GM21526 (cell line): ENCODE measurements at regions not wholly inside any gene's neighbourhood (a gene's known extent, or its start where the extent isn't known, plus 50 kb on each side); places are given as distances from the start of the nearest gene placed in this dataset.

Source experiments
- ATAC-seq: cut with Tn5 transposase; IDR thresholded peaks from one replicate; pipeline ENCODE4 v1.9.1; 2021; ENCODE audit warnings: moderate library complexity; ENCODE audit not compliant: unreplicated experiment, low FRiP score

DNA sequence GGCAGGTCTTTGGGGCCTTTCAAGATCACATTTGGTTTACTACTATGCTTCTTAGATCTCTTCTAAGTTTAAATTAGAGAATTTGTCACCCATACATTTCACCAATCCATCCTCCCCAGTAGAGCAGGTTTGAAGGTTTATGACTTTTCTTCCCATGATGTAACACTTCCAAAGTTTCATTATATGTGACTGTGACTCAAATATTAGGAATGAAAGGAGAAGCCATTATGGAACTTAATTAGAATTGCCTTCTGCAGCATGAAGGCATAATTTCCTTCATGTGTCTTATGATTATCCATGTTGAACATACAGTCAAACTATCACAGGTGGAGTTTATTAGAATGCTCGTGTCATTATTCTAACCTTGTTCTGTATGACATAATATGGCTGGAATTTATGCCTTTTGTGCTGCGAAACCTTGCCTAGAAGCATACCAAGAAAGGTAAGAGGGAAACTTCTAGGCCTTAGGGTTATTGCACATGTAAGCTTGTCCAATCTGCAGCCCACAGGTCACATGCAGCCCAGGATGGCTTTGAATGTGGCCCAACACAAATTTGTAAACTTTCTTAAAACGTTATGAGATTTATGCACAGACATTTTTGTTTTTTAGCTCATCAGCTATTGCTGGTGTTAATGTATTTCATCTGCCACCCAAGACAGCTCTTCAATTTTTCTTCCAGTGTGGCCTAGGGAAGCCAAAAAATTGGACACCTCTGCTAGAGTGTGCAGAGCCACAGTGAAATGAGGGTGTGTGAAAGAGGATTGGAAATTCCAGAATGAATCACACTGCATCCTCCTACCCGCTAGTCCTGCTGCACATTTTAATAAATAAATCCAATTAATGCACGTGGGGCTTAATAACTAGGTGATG, 133.6 kb downstream of the TMEM26 start:
- ATAC-seq: no peak

DNA sequence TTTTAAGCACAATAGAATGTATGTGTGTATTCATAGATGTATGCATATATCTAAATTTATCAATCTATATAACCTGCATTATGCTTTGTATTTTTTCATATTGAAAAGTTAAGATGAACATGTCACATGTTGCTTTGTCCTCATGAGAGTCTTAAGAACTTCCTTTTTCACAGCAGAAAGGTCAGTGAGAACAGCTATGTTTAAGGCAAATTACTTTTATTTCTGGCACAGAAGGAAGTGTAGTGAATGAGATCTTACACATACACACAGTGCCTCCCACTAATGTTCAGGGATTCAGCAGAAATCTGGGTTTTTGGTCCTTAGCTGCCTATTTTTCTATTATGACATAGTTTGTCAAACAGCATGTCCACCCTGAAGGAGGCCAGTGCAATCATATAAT, 134.8 kb downstream of the TMEM26 start:
- no peak for ATAC-seq

DNA sequence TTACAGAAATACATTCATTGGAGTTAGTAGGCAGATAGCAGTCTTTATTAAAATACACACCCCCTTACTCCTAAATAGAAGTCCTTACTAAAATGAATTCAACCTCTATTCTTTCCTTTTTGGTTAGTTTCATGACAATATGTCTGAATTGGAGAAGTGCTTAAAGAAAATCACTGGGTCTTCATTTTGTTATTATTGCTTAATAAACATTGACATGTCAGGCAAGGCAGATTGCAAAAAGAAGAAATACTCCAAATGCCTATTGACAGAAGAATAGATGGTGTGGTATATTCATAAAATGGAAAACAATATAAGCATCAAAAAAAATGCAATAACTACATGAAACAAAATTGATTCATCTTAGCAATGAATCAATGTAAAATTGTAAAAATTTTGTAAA, 135.5 kb downstream of the TMEM26 start:
- ATAC-seq: no peak

DNA sequence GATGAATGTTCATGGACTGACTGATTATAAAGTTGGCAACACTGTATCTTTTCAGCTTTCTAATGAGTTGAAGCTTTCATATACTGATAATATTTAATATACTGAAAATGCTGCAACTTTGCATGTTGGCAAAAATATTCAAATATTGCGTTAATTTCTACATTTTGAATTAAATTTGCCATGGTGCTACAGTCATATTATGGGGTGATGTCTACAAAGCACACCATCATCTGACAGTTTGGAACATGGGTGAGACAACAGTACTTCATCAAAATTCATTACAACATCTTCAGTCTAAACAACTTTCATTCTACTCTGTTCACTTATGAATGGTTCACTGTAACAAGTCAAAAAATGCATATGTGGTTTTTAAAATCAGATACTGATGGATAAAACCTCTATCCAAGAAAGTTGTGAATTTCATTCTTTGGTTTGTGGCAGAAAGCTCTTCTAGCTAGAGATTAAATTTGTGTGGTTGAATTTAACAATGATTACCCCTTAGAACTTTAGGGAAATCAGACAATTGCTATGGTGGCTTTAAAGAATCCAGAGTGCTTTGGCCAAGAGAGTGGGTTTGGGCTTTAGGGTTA, 136.4 kb downstream of the TMEM26 start:
- ATAC-seq: no peak

DNA sequence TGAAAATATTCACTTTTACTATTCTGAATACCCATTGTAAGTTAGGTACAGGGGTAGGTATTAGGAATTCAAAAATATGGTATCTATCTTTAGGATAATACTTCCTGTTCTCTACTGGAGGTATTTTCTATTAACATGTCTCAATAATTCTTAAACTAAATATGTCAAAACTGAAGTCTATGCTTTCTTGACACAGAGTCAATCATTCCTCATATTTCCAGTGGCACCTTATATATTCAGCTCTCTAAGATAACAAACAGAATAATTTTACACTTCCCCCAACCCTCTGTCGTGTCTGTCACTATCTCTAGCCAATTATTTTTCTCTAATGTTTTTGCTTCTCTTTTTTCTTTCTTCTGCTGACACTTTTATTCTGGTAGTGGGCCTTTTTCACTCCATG, 138.9 kb downstream of the TMEM26 start:
- ATAC-seq: no peak

DNA sequence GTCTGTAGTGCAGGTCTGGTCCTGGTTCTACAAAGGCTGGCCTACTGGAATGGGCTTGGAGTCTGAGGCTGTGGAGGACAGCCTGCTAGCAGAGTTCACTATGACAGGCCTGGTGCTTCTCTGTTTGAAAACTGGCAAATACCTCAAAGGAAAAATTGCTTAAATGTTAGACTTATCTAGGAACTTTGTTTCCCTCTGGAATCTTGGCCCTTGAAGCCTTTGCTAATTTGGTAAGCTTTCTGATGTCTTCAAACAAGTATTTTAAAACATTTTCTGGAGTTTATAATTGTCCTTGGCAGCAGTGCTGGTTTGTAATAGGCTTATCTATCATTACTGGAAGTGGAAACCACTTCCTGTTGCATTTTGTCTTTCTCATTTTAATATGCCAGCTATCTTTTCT, 139.7 kb downstream of the TMEM26 start:
- no peak for ATAC-seq

DNA sequence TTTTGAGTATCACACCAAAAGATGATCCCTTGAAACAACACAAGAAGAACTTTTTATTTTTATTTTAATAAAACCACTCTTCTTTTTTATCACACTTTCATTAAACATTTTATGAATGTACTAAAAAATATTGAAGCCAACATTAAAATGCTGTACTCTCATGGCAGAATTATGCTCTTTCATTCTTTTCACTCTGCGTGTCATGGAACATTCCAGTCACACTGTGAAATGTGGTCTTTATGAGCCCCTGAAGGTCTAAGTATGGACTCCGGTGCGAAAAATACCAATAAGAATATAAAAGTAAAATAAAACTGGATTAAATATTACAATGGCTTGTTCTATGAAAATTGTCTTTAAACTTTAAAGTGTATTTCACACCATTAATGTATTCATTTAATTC, 148.4 kb downstream of the TMEM26 start:
- no peak for ATAC-seq

DNA sequence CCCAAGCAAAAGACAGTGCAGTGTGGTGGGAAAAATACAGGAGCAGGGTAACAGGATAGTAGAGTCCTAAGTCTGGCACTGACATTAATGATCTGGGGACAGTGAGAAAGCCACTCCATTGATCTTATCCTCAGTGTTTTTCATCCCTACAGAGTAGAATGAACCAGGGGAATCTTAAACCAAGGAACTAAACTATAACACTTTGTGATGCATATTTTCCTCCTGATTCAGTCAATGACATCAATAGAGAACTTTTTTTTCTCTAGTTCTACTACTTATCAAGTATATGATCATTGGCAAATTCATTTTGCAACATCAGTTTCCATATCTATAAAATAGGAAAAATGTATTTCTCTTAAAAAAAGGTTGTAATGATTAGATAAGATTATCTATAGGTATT, 151.1 kb downstream of the TMEM26 start:
- no peak for ATAC-seq

DNA sequence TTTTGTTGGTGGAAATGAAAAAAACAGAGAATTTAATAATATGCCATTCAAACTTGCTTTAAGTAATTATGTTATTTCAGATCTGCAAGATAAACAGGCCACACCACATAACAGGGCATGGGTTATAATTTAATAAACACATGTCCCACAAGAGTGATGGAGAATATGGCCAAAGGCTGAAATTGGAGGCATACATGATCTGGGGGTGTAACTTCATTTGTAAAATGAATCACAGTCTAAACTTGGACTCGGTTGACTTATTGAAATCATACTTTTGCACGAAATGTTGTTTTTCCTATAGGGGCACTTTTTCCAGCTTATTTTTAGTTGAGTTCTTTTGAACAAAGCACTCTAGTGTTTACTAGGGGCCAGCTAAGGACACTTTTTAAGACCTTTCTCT, 151.6 kb downstream of the TMEM26 start:
- ATAC-seq: no peak

DNA sequence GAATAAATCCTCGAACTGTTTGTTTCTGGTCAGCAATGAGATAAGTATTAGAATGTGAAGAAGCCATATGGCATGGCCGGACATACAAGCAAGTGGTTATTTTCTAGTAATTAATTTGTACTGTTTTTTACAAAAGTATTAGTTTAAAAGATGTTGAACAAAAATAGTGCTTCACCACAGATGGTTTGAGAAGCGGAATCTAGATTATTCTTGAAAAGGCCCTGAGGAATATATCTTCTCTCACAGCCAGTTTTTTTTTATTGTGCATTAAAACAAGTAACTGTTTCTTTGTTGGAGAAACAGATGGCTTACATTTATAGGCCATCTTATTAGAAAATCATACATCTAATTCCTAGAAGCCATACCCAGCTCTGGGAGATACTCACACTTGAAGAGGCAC, 153.3 kb downstream of the TMEM26 start:
- ATAC-seq: no peak

DNA sequence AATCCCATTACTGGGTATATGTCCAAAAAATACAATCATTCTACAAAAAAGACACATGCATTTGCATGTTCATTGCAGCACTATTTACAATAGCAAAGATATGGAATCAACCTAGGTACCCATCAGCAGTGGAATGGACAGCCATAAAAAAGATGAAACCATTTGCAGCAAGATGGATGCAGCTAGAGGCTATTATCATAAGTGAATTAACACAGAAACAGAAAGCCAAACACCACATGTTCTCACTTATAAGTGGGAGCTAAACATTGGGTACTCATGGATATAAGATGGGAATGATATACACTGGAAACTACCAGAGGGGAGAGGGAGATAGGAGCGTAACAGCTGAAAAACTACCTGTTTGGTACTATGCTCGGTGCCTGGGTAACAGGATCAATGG, 154.0 kb downstream of the TMEM26 start:
- no peak for ATAC-seq

DNA sequence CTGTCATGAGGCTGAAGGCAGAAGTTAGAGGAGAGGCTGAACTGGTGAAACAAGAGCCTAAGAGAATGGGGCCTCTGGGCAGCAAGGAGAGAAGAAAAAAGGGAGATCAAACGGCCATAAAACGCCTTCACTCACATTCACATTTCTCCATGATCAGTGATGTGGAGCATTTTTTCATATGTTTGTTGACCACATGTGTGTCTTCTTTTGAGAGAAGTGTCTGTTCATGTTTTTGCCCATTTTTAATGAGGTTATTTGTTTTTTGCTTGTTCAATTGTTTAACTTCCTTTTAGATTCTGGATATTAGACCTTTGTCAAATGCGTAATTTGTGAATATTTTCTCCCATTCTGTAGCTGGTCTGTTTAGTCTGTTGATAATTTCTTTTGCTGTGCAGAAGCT, 155.0 kb downstream of the TMEM26 start:
- no peak for ATAC-seq

DNA sequence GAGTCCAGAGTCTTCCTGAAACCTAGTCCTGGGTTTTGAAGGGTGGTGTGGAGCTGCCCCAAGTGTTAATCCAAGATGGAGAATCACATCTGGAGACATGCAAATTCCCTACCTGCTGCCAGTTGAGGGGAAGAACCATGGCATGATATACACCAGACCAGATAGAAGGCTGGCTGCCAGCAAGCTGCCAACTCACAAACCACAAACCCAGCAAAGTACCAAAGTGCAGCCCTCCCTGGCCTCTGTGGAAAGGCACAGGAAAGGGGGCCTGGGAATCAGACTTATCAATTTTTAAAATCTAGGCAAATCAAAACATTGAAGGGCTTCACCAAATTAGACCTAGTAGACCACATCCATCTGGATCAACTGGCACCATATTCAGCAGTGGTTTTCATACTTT, 157.0 kb downstream of the TMEM26 start:
- no peak for ATAC-seq

DNA sequence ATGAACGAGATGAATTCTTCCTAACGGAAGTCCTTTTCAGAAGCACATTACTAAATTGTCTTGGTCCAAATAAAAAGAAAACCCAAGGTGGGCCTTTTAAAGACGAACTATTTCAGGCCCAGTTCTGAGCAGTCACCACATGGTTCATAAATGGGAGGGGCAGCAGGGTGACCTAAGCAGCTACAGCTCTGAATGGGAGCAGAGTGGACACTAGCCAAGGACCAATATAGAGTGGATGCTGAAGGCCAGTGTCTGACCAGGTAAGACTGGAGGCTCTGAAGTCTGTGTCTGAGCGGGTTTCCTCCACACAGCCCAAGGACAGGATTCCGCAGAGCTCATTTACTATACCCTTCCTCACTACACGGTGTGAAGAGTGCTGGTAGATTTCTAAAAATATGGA, 159.1 kb downstream of the TMEM26 start:
- no peak for ATAC-seq

DNA sequence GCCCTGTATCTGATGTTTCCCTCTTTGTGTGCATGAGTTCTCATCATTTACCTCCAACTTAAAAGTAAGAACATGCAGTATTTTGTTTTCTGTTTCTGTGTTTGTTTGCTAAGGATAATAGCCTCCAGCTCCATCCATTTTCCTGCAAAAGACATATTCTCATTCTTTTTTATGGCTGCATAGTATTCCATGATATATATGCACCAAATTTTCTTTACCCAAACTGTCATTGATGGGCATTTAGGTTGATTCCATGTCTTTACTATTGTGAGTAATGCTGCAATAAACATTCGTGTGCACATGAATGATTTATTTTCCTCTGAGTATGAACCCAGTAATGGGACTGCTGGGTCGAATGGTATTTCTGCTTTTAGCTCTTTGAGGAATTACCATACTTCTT, 163.4 kb downstream of the TMEM26 start:
- ATAC-seq: no peak

DNA sequence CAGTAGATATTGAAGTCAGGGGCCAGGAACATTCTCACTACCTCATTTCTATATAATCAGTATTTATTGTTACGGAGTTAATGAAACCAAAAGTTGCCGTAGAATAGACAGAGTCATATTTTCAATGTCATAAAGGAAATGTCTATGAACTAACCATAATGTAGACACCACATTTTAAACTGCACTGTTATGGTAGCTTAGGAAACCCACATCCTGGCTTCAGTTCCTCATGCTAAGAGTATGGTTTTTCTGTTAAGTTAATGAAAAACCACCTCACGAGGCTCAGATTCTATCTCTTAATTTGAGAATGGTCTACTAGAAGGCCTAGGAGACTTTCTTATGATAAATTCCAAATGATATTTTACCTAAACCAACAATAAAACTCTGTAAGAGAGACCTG, 166.5 kb downstream of the TMEM26 start:
- peak; percentile 100 for ATAC-seq

DNA sequence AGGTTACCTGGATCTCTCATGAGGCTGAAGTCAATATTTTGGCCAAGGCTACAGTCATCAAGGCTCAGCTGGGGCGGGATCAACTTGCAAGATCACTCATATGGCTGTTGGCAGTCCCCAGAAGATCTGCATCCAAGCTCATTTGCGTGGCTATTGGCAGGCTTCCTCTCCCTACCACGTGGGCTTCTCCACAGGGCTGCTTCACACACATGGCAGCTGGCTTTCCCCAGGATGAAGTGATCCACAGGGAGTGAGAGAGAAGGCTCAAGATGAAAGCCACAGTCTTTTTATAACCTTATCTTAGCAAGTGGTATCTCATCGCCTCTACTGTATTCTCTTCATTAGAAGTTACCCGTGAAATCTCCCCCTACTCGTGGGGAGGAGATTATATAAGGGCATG, 167.4 kb downstream of the TMEM26 start:
- no peak for ATAC-seq

DNA sequence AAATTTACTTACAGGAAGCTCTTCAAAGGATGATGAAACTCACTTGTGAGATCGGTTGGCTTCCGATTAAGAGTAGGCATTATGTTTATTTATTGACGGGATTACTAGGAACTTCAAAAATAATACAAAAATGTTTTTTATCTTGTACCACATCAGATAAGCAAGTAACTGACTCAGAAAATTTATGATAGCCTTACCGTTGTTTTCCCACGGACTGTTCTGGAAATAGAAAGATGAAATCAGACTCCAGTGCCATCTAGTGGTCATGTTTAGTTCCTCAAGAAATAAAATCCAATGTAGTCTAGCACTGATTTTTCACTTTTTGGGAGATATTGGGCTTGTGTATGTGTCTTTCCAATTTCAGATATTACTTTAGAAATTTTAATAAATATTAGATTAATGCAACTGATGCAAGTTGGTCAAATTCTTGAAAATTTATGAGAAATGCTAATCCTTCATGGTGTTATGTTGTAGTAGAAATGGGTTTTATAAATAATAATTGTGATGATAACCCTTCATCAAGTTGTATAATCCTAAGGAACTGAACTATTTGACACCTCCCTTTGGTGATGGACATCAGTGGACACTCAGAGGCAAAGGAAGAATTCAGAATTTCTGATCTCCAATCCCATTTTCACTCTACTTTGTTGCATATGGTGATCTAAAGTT, 168.8 kb downstream of the TMEM26 start:
- ATAC-seq: no peak

DNA sequence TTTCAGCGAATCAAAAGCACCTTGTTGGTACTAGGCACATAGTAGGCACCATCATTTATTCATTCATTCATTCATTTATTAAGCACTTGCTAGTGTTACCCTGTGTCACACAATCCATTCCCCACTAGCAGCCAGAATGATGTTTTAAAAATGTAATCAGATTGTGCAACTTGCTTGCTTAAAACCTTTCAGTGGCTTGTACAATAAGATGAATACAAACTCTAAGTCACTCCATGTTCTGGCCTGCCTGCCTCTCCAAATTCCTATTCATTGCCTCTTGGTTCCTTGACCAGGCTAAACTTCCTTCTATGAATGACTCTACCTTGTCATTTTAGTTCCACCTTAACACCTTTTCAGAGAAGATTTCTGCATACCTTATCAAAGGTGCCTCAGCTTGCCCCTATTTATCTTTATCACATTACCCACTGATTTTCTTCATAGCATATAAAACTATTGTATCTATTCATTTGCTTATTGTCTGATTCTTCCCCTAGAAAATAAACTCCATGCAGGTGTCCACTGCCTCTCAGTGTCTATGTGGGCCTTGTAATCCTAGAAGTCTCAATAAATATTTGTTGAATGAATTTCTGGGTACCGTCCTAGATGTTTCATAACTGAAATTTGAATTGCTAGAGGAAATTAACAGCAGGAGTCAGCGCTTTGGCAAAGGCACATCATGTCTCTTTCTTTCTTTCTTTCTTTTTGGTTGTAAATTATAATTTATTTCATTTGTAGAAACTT, 169.5 kb downstream of the TMEM26 start:
- no peak for ATAC-seq

DNA sequence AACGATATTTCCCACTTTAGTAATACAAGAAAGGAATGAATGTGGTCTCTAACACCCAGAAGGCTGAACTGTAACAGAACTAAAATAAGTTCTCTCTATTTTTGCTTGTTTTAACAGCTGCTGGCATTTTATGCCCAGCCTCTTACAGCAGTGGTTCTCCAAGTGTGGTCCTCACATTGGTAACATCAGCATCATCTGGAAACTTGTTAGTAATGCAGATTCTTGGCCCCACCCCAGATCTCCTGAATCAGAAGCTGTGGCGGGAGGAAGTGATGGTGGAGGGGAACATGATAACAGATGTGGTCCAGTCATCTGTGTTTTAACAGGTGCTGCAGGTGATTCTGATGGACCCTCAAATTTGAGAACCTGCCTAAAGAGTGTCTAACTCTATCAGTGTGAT, 170.1 kb downstream of the TMEM26 start:
- ATAC-seq: no peak

DNA sequence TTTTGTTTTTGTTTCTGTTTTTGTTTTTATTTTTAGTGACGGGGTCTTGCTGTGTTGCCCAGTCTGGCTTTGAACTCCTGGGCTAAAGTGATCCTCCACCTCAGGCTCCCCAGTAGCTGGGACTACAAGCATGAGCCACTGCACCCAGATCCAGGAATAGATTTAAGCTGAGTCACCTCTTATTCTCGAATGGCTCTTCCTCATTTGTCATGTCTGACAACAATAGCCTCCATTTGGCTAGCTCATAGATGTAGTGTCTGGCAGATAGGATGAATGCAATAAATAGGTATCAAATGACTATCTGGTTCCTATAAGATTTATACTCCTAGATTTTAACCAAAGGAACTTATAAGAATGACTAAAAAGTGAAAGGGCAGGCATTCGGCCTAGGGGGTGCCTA, 172.9 kb downstream of the TMEM26 start:
- ATAC-seq: no peak
